ENCODE measurements at regions not wholly inside any gene's neighbourhood (a gene's known extent, or its start where the extent isn't known, plus 50 kb on each side); places are given as distances from the start of the nearest gene placed in this dataset.

DNA sequence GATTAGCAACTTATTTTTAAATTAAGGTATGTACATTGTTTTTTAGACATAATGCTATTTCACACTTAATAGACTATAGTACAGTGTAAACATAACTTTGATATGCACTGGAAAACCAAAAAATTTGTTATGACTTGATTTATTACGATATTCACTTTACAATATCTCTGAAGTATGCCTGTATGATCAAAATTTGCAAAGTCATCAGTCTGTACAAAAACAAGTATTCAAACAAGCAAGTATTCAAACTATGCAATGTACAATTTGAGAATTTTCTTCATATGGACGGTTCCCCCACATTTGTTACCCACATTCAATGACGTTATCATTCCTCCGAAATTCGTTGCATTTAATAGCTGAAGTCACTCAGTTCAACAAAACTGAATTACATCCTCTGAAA is 147.9 kb downstream of the AVL9 start:
- TF ChIP-seq, protein P1, sequence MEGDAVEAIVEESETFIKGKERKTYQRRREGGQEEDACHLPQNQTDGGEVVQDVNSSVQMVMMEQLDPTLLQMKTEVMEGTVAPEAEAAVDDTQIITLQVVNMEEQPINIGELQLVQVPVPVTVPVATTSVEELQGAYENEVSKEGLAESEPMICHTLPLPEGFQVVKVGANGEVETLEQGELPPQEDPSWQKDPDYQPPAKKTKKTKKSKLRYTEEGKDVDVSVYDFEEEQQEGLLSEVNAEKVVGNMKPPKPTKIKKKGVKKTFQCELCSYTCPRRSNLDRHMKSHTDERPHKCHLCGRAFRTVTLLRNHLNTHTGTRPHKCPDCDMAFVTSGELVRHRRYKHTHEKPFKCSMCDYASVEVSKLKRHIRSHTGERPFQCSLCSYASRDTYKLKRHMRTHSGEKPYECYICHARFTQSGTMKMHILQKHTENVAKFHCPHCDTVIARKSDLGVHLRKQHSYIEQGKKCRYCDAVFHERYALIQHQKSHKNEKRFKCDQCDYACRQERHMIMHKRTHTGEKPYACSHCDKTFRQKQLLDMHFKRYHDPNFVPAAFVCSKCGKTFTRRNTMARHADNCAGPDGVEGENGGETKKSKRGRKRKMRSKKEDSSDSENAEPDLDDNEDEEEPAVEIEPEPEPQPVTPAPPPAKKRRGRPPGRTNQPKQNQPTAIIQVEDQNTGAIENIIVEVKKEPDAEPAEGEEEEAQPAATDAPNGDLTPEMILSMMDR (IDR thresholded peaks at IDR 0.05) = no peak
- TF ChIP-seq POLR2A (IDR thresholded peaks at IDR 0.05) (no peak), POLR2AphosphoS5 (IDR thresholded peaks at IDR 0.05) (no peak), EP300 (IDR thresholded peaks at IDR 0.05) (no peak)

All from gastroesophageal sphincter (tissue), 3 donors.